CD4-positive, alpha-beta T cell treated with Interleukin-4 for 1 hour (primary cell): ENCODE measurements at regions not wholly inside any gene's neighbourhood (a gene's known extent, or its start where the extent isn't known, plus 50 kb on each side); places are given as distances from the start of the nearest gene placed in this dataset.

Experiments
- DNase-seq, 2 donors: peaks; one replicate each; pipeline ENCODE4 v3.0.0-alpha.2; 2020 to 2022

GRCh38 chr17:79468183-79468944, 142.5 kb downstream of the RBFOX3 start:
- no peak for DNase-seq

GRCh38 chr17:79466562-79467350, 144.1 kb downstream of the RBFOX3 start:
- DNase-seq = no peak

GRCh38 chr17:79465681-79466025, 145.2 kb downstream of the RBFOX3 start:
- DNase-seq = no peak

GRCh38 chr17:79465011-79465680, 145.7 kb downstream of the RBFOX3 start:
- DNase-seq = no peak

- no peak for DNase-seq
Measured at GRCh38 chr17:79464318-79465010, 146.4 kb downstream of the RBFOX3 start.

GRCh38 chr17:79463421-79464317, 147.2 kb downstream of the RBFOX3 start:
- no peak for DNase-seq

GRCh38 chr17:79461041-79461440, 149.8 kb downstream of the RBFOX3 start:
- no peak for DNase-seq

GRCh38 chr17:79459846-79460245, 151.0 kb downstream of the RBFOX3 start:
- DNase-seq = no peak

GRCh38 chr17:79459003-79459655, 151.7 kb downstream of the RBFOX3 start:
- DNase-seq = no peak

GRCh38 chr17:79458356-79458755, 152.5 kb downstream of the RBFOX3 start:
- DNase-seq = no peak

GRCh38 chr17:79457889-79458288, 153.0 kb downstream of the RBFOX3 start:
- DNase-seq = no peak

GRCh38 chr17:79457376-79457775, 153.5 kb downstream of the RBFOX3 start:
- DNase-seq = no peak

- DNase-seq = no peak
Measured at GRCh38 chr17:79455636-79456035, 155.2 kb downstream of the RBFOX3 start.

GRCh38 chr17:79454826-79455225, 156.0 kb downstream of the RBFOX3 start:
- DNase-seq = no peak

- no peak for DNase-seq
Measured at GRCh38 chr17:79453481-79453880, 157.4 kb downstream of the RBFOX3 start.

GRCh38 chr17:79452706-79453105, 158.1 kb downstream of the RBFOX3 start:
- no peak for DNase-seq

GRCh38 chr17:79451167-79451566, 159.7 kb downstream of the RBFOX3 start:
- DNase-seq = no peak

- DNase-seq = no peak
Measured at GRCh38 chr17:79446399-79447009, 164.3 kb downstream of the RBFOX3 start.

- no peak for DNase-seq
Measured at GRCh38 chr17:79444198-79444597, 166.7 kb downstream of the RBFOX3 start.

GRCh38 chr17:79443026-79443425, 167.8 kb downstream of the RBFOX3 start:
- DNase-seq = no peak
